Smooth muscle cell (in vitro differentiated cells): ENCODE measurements at regions not wholly inside any gene's neighbourhood (a gene's known extent, or its start where the extent isn't known, plus 50 kb on each side); places are given as distances from the start of the nearest gene placed in this dataset.

ENCODE experiments used
- DNase-seq: peaks from one replicate; lab custom pipeline; 2025; ENCODE audit not compliant: unreplicated experiment; lab: John Stamatoyannopoulos, UW
- H2AFZ ChIP-seq: fragments of 200-600 bp; sonication (generic); 2 replicates; pipeline ENCODE4 v1.6.0; 2016; ENCODE audit warnings: antibody characterized with exemption, low read depth, mild to moderate bottlenecking
- H3F3A ChIP-seq: fragments of 200-600 bp; sonication (generic); 2 replicates; pipeline ENCODE4 v1.6.0; 2017; ENCODE audit warnings: antibody characterized with exemption, low read depth
- H3K27ac ChIP-seq: fragments of 200-600 bp; sonication (generic); 2 replicates; pipeline ENCODE4 v1.5.1; 2016; ENCODE audit warnings: low read depth, mild to moderate bottlenecking
- H3K27me3 ChIP-seq: fragments of 200-600 bp; sonication (generic); 2 replicates; pipeline ENCODE4 v1.6.1; 2016; ENCODE audit warnings: low read depth, mild to moderate bottlenecking
- H3K36me3 ChIP-seq: fragments of 200-600 bp; sonication (generic); 2 replicates; pipeline ENCODE4 v1.5.1; 2016; ENCODE audit warnings: low read depth
- H3K4me1 ChIP-seq: fragments of 200-600 bp; sonication (generic); 2 replicates; pipeline ENCODE4 v1.5.1; 2016; ENCODE audit warnings: low read depth
- H3K4me2 ChIP-seq: fragments of 200-600 bp; sonication (generic); 2 replicates; pipeline ENCODE4 v1.6.0; 2016; ENCODE audit warnings: mild to moderate bottlenecking
- H3K4me3 ChIP-seq: fragments of 200-600 bp; sonication (generic); 2 replicates; pipeline ENCODE4 v1.5.1; 2016; ENCODE audit warnings: mild to moderate bottlenecking
- H3K79me2 ChIP-seq: fragments of 200-600 bp; sonication (generic); 2 replicates; pipeline ENCODE4 v1.6.0; 2016; ENCODE audit warnings: low read depth, mild to moderate bottlenecking
- H3K9ac ChIP-seq: fragments of 200-600 bp; sonication (generic); 2 replicates; pipeline ENCODE4 v1.6.0; 2016; ENCODE audit warnings: low read depth
- H3K9me3 ChIP-seq: fragments of 200-600 bp; sonication (generic); replicated peaks from 2 replicates; pipeline ENCODE4 v1.5.1; 2016; ENCODE audit warnings: low read depth
- H4K20me1 ChIP-seq: fragments of 200-600 bp; sonication (generic); 2 replicates; pipeline ENCODE4 v1.6.0; 2016; ENCODE audit warnings: low read depth
- CTCF ChIP-seq: fragments of 200-600 bp; sonication (generic); IDR thresholded peaks from 2 replicates; pipeline ENCODE4 v1.5.1; 2017; ENCODE audit warnings: borderline replicate concordance, mild to moderate bottlenecking, antibody characterized with exemption; ENCODE audit not compliant: insufficient read depth, poor library complexity, severe bottlenecking
- WGBS: methylation state at CpG from one replicate; pipeline ENCODE4 v1.1.7; 2016; ENCODE audit warnings: low lambda C conversion rate; 5-methylcytosine and 5-hydroxymethylcytosine counted together

- Histone ChIP-seq H3K27ac (no peak overlapping the region), H2AFZ (no peak overlapping the region), H3K4me2 (no peak overlapping the region), H3K36me3 (no peaks in the 10 kb centered on the region), H3K9ac (no peak overlapping the region), H3K4me1 (peaks cover 17% of the 10 kb centered on the region), H3K9me3 (no peaks in the 10 kb centered on the region), H3F3A (no peaks in the 10 kb centered on the region), H3K79me2 (no peaks in the 10 kb centered on the region), H4K20me1 (no peaks in the 10 kb centered on the region), H3K27me3 (no peaks in the 10 kb centered on the region), H3K4me3 (no peak overlapping the region)
- DNase-seq: no peak
- TF ChIP-seq CTCF: no peak
- 52% methylated on average over 6 of the region's 6 CpGs for WGBS
These were observed 319.6 kb upstream of the CLINT1 start for GRCh38 chr5:158178535-158178934.

GRCh38 chr5:158177146-158177545 is 318.2 kb upstream of the CLINT1 start:
- Histone ChIP-seq H3K9me3 (no peaks in the 10 kb centered on the region), H4K20me1 (no peaks in the 10 kb centered on the region), H3K36me3 (no peaks in the 10 kb centered on the region), H3K4me1 (peaks cover 17% of the 10 kb centered on the region), H3F3A (no peaks in the 10 kb centered on the region), H2AFZ (no peak overlapping the region), H3K4me3 (no peak overlapping the region), H3K27ac (no peak overlapping the region), H3K27me3 (peaks cover under 1% of the 10 kb centered on the region), H3K4me2 (no peak overlapping the region), H3K9ac (no peak overlapping the region), H3K79me2 (no peaks in the 10 kb centered on the region)
- DNase-seq: no peak
- no peak for TF ChIP-seq CTCF

- peaks cover 11% of the 10 kb centered on the region for H3K27me3 ChIP-seq
- no peak for TF ChIP-seq CTCF
- no peaks in the 10 kb centered on the region for H3K9me3 ChIP-seq
- H3K79me2 ChIP-seq: no peaks in the 10 kb centered on the region
- DNase-seq: no peak
- H3K36me3 ChIP-seq: no peaks in the 10 kb centered on the region
- H3K4me3 ChIP-seq: no peak overlapping the region
- H3K4me1 ChIP-seq: peaks cover 17% of the 10 kb centered on the region
- no peak overlapping the region for H3K9ac ChIP-seq
- no peak overlapping the region for H2AFZ ChIP-seq
- no peak overlapping the region for H3K4me2 ChIP-seq
- no peaks in the 10 kb centered on the region for H3F3A ChIP-seq
- H3K27ac ChIP-seq: no peak overlapping the region
- H4K20me1 ChIP-seq: no peaks in the 10 kb centered on the region
- 69% methylated on average over 6 of the region's 6 CpGs for WGBS
These were observed 317.1 kb upstream of the CLINT1 start for GRCh38 chr5:158175934-158176481.

- H3K36me3 ChIP-seq: no peaks in the 10 kb centered on the region
- WGBS: 32% methylated on average over 8 of the region's 8 CpGs
- peak; percentile 80 for TF ChIP-seq CTCF
- H3K79me2 ChIP-seq: no peaks in the 10 kb centered on the region
- H3K9ac ChIP-seq: no peak overlapping the region
- H3K27me3 ChIP-seq: peaks cover 12% of the 10 kb centered on the region
- no peak overlapping the region for H2AFZ ChIP-seq
- H4K20me1 ChIP-seq: no peaks in the 10 kb centered on the region
- H3K4me2 ChIP-seq: no peak overlapping the region
- H3F3A ChIP-seq: no peaks in the 10 kb centered on the region
- no peaks in the 10 kb centered on the region for H3K9me3 ChIP-seq
- peaks cover 17% of the 10 kb centered on the region for H3K4me1 ChIP-seq
- DNase-seq: peak; percentile 7
- H3K27ac ChIP-seq: no peak overlapping the region
- H3K4me3 ChIP-seq: no peak overlapping the region
These were observed 316.2 kb upstream of the CLINT1 start for GRCh38 chr5:158174918-158175851.
